DMS53 treated with DMSO at 0.1 percent for 48 hours (cell line): ENCODE measurements at regions not wholly inside any gene's neighbourhood (a gene's known extent, or its start where the extent isn't known, plus 50 kb on each side); places are given as distances from the start of the nearest gene placed in this dataset.

ENCODE experiments used
- DNase-seq: peaks from one replicate; lab custom pipeline; 2025; ENCODE audit not compliant: unreplicated experiment; lab: John Stamatoyannopoulos, UW

GRCh38 chr16:86387468-86388440 lies 122.6 kb upstream of the FOXF1 start:
- DNase-seq = no peak

- DNase-seq = no peak
Measured at GRCh38 chr16:86388976-86389375, 121.4 kb upstream of the FOXF1 start.

GRCh38 chr16:86389566-86390328 lies 120.6 kb upstream of the FOXF1 start:
- no peak for DNase-seq

- DNase-seq = no peak
Measured at GRCh38 chr16:86390335-86390734, 120.0 kb upstream of the FOXF1 start.

- no peak for DNase-seq
Measured at GRCh38 chr16:86391486-86391885, 118.8 kb upstream of the FOXF1 start.

- no peak for DNase-seq
Measured at GRCh38 chr16:86391984-86392383, 118.3 kb upstream of the FOXF1 start.

- DNase-seq = no peak
Measured at GRCh38 chr16:86392436-86393152, 117.7 kb upstream of the FOXF1 start.

- no peak for DNase-seq
Measured at GRCh38 chr16:86393907-86394626, 116.3 kb upstream of the FOXF1 start.

- DNase-seq = no peak
Measured at GRCh38 chr16:86395477-86395876, 114.8 kb upstream of the FOXF1 start.

GRCh38 chr16:86396422-86396821 lies 113.9 kb upstream of the FOXF1 start:
- DNase-seq = no peak

- no peak for DNase-seq
Measured at GRCh38 chr16:86396901-86397311, 113.4 kb upstream of the FOXF1 start.

- no peak for DNase-seq
Measured at GRCh38 chr16:86398201-86398600, 112.1 kb upstream of the FOXF1 start.

GRCh38 chr16:86398622-86399021 lies 111.7 kb upstream of the FOXF1 start:
- no peak for DNase-seq

- DNase-seq = no peak
Measured at GRCh38 chr16:86401126-86401525, 109.2 kb upstream of the FOXF1 start.

- DNase-seq = no peak
Measured at GRCh38 chr16:86403085-86403484, 107.2 kb upstream of the FOXF1 start.

GRCh38 chr16:86403541-86404163 lies 106.7 kb upstream of the FOXF1 start:
- DNase-seq = no peak

GRCh38 chr16:86404678-86405077 lies 105.6 kb upstream of the FOXF1 start:
- DNase-seq = no peak

GRCh38 chr16:86405319-86405718 lies 105.0 kb upstream of the FOXF1 start:
- DNase-seq = no peak

GRCh38 chr16:86406056-86406455 lies 104.3 kb upstream of the FOXF1 start:
- no peak for DNase-seq

- DNase-seq = no peak
Measured at GRCh38 chr16:86408685-86409084, 101.6 kb upstream of the FOXF1 start.
